Natural killer cell (primary cell): ENCODE measurements at regions not wholly inside any gene's neighbourhood (a gene's known extent, or its start where the extent isn't known, plus 50 kb on each side); places are given as distances from the start of the nearest gene placed in this dataset.

Experiments used
- ATAC-seq, 3 donors: fragments of 150-1000 bp in 2 of 3; fragments of 200-7000 bp in 1 of 3; cut with Tn5 transposase; 1 replicate in 1 of 3; 2 replicates in 2 of 3; pipeline ENCODE4 v1.10.0; 2021; ENCODE audit warnings: mild to moderate bottlenecking in 2 of 3, moderate library complexity in 2 of 3
- DNase-seq, 2 donors: peaks; one replicate each; pipeline versions ENCODE4 v3.0.0 to v3.0.0-alpha.2; 2013 to 2021; ENCODE audit warnings: mixed read lengths in 1 of 2
- H3K27ac ChIP-seq: one replicate; pipeline ENCODE4 v1.5.1; 2013; ENCODE audit warnings: mild to moderate bottlenecking, low read length
- H3K27me3 ChIP-seq: one replicate; pipeline ENCODE4 v1.6.1; 2013; ENCODE audit warnings: low read length; ENCODE audit not compliant: control insufficient read depth, insufficient read depth
- H3K36me3 ChIP-seq: one replicate; pipeline ENCODE4 v1.6.1; 2013; ENCODE audit warnings: low read length; ENCODE audit not compliant: control insufficient read depth, insufficient read depth
- H3K4me1 ChIP-seq: one replicate; pipeline ENCODE4 v1.6.1; 2013; ENCODE audit warnings: low read length; ENCODE audit not compliant: control insufficient read depth, insufficient read depth
- H3K4me3 ChIP-seq: one replicate; pipeline ENCODE4 v1.5.1; 2013; ENCODE audit warnings: low read length
- H3K9me3 ChIP-seq: one replicate; pipeline ENCODE4 v1.6.1; 2013; ENCODE audit warnings: low read length; ENCODE audit not compliant: control insufficient read depth, insufficient read depth
- H3K27ac Mint-ChIP-seq, 2 donors: one replicate each; pipeline ENCODE4 v1.8.0; 2022; ENCODE audit warnings: mild to moderate bottlenecking in 2 of 2, mixed read lengths in 2 of 2, moderate library complexity in 1 of 2
- H3K27me3 Mint-ChIP-seq, 2 donors: one replicate each; pipeline ENCODE4 v1.8.0; 2022; ENCODE audit warnings: low read depth in 2 of 2, mixed read lengths in 2 of 2
- H3K36me3 Mint-ChIP-seq: one replicate; pipeline ENCODE4 v1.8.0; 2022; ENCODE audit warnings: mixed read lengths
- H3K4me1 Mint-ChIP-seq, 2 donors: one replicate each; pipeline ENCODE4 v1.8.0; 2022; ENCODE audit warnings: mixed read lengths in 2 of 2
- H3K4me3 Mint-ChIP-seq: one replicate; pipeline ENCODE4 v1.8.0; 2022; ENCODE audit warnings: mild to moderate bottlenecking, moderate library complexity, mixed read lengths
- H3K9me3 Mint-ChIP-seq, 2 donors: one replicate each; pipeline ENCODE4 v1.8.0; 2022; ENCODE audit warnings: mixed read lengths in 2 of 2
- CTCF ChIP-seq: fragments of 200-600 bp; IDR thresholded peaks from one replicate; pipeline ENCODE4 v1.8.0; 2022; ENCODE audit warnings: antibody characterized with exemption
- WGBS: methylation state at CpG from one replicate; pipeline ENCODE4 v1.1.7; 2013; ENCODE audit warnings: missing lambda C conversion rate; ENCODE audit not compliant: insufficient coverage; 5-methylcytosine and 5-hydroxymethylcytosine counted together
- intact Hi-C: fragments of 100-400 bp; cut with micrococcal nuclease; formaldehyde crosslinking; loops from one replicate; pipeline ENCODE4 v1.14.2; 2022

GRCh38 chr11:130774703-130775102 is 141.6 kb downstream of the SNX19 start:
- Histone ChIP-seq H3K4me1 (no peaks in the 10 kb centered on the region), H3K9me3 (no peaks in the 10 kb centered on the region), H3K4me3 (no peak overlapping the region), H3K27ac (no peak overlapping the region), H3K27me3 (no peaks in the 10 kb centered on the region), H3K36me3 (no peaks in the 10 kb centered on the region)
- no peak for TF ChIP-seq CTCF
- Mint-ChIP-seq H3K4me3 (no peak overlapping the region), H3K9me3 (no peaks in the 10 kb centered on the region), H3K4me1 (no peaks in the 10 kb centered on the region), H3K27ac (no peak overlapping the region), H3K27me3 (peaks cover 6% of the 10 kb centered on the region in 2 donors), H3K36me3 (no peaks in the 10 kb centered on the region)
- intact Hi-C loops = no loop called here
- no peak for ATAC-seq
- WGBS = 72% methylated on average over 3 of the region's 3 CpGs
- DNase-seq = no peak

- 84% methylated on average over 6 of the region's 6 CpGs for WGBS
- Mint-ChIP-seq H3K9me3 (no peaks in the 10 kb centered on the region), H3K27me3 (peaks cover 6% of the 10 kb centered on the region in 2 donors), H3K4me1 (no peaks in the 10 kb centered on the region), H3K36me3 (no peaks in the 10 kb centered on the region), H3K4me3 (no peak overlapping the region), H3K27ac (no peak overlapping the region)
- intact Hi-C loops = no loop called here
- no peak for DNase-seq
- no peak overlapping the region for H3K4me3 ChIP-seq
- no peaks in the 10 kb centered on the region for H3K27me3 ChIP-seq
- H3K27ac ChIP-seq = no peak overlapping the region
- no peaks in the 10 kb centered on the region for H3K36me3 ChIP-seq
- H3K4me1 ChIP-seq = no peaks in the 10 kb centered on the region
- H3K9me3 ChIP-seq = no peaks in the 10 kb centered on the region
- no peak for TF ChIP-seq CTCF
- ATAC-seq = no peak
These were observed 140.8 kb downstream of the SNX19 start for GRCh38 chr11:130775306-130776060.

- DNase-seq (no peak), ATAC-seq (no peak)
- Histone ChIP-seq H3K9me3 (no peaks in the 10 kb centered on the region), H3K27me3 (no peaks in the 10 kb centered on the region), H3K4me1 (no peaks in the 10 kb centered on the region), H3K36me3 (no peaks in the 10 kb centered on the region), H3K4me3 (no peak overlapping the region), H3K27ac (no peak overlapping the region)
- no peaks in the 10 kb centered on the region for H3K9me3 Mint-ChIP-seq
- no peak overlapping the region for H3K4me3 Mint-ChIP-seq
- intact Hi-C loops = no loop called here
- peaks cover 6% of the 10 kb centered on the region in 2 donors for H3K27me3 Mint-ChIP-seq
- no peak overlapping the region for H3K27ac Mint-ChIP-seq
- H3K36me3 Mint-ChIP-seq = no peaks in the 10 kb centered on the region
- no peak for TF ChIP-seq CTCF
- H3K4me1 Mint-ChIP-seq = no peaks in the 10 kb centered on the region
These were observed 140.2 kb downstream of the SNX19 start for GRCh38 chr11:130776061-130776419.

GRCh38 chr11:130778026-130778425 is 138.3 kb downstream of the SNX19 start:
- Mint-ChIP-seq H3K27me3 (peaks cover 6% of the 10 kb centered on the region in 2 donors), H3K4me1 (no peaks in the 10 kb centered on the region), H3K36me3 (no peaks in the 10 kb centered on the region), H3K4me3 (no peak overlapping the region), H3K9me3 (no peaks in the 10 kb centered on the region), H3K27ac (no peak overlapping the region)
- intact Hi-C loops = no loop called here
- DNase-seq = no peak
- Histone ChIP-seq H3K4me3 (no peak overlapping the region), H3K27me3 (no peaks in the 10 kb centered on the region), H3K9me3 (no peaks in the 10 kb centered on the region), H3K27ac (no peak overlapping the region), H3K4me1 (no peaks in the 10 kb centered on the region), H3K36me3 (no peaks in the 10 kb centered on the region)
- no peak for TF ChIP-seq CTCF
- 90% methylated on average over 15 of the region's 15 CpGs for WGBS
- ATAC-seq = no peak
